Esophagus squamous epithelium (tissue), 5 donors: ENCODE measurements at regions not wholly inside any gene's neighbourhood (a gene's known extent, or its start where the extent isn't known, plus 50 kb on each side); places are given as distances from the start of the nearest gene placed in this dataset.

ENCODE experiments used
- DNase-seq: peaks from one replicate; lab custom pipeline; 2025; lab: John Stamatoyannopoulos, UW
- H3K27ac ChIP-seq, 4 donors: fragments of 200-600 bp; sonication (generic); one replicate each; pipeline ENCODE4 v1.5.1; 2016 to 2019; ENCODE audit warnings: mild to moderate bottlenecking in 1 of 4
- H3K27me3 ChIP-seq, 4 donors: fragments of 200-600 bp; sonication (generic); 1 replicate in 3 of 4; 2 replicates in 1 of 4; pipeline versions ENCODE4 v1.5.1 to v1.6.0; 2017 to 2021; ENCODE audit warnings: antibody characterized with exemption in 1 of 4
- H3K36me3 ChIP-seq, 3 donors: fragments of 200-600 bp; sonication (generic); one replicate each; pipeline ENCODE4 v1.5.1; 2016 to 2019
- H3K4me1 ChIP-seq, 3 donors: fragments of 200-600 bp; sonication (generic); one replicate each; pipeline ENCODE4 v1.5.1; 2017 to 2019
- H3K4me3 ChIP-seq, 4 donors: fragments of 200-600 bp; sonication (generic); 1 replicate in 3 of 4; 2 replicates in 1 of 4; pipeline ENCODE4 v1.5.1; 2016 to 2019; ENCODE audit warnings: mild to moderate bottlenecking in 2 of 4, moderate library complexity in 1 of 4
- H3K9me3 ChIP-seq, 3 donors: fragments of 200-600 bp; sonication (generic); one replicate each; pipeline ENCODE4 v1.5.1; 2016 to 2019
- POLR2A ChIP-seq, 4 donors: fragments of 450-650 bp; IDR thresholded peaks; one replicate each; pipeline ENCODE4 v1.6.1; 2017; ENCODE audit warnings: antibody characterized with exemption in 4 of 4, mild to moderate bottlenecking in 4 of 4, moderate library complexity in 3 of 4
- WGBS, 2 donors: methylation state at CpG; one replicate each; pipeline ENCODE4 v1.1.5; 2018; 5-methylcytosine and 5-hydroxymethylcytosine counted together
- intact Hi-C: fragments of 100-400 bp; cut with DNase I; formaldehyde crosslinking; loops from one replicate; pipeline ENCODE4 v1.15.0; 2022
- TF ChIP-seq, protein P1 (sequence below), 6 experiments: fragments of 450-650 bp in 4 of 6; fragments of 200-600 bp in 2 of 6; sonication (generic) in 2 of 6; IDR thresholded peaks; one replicate each; pipeline ENCODE4 v1.5.1; 2016 to 2019; ENCODE audit warnings: antibody characterized with exemption in 6 of 6, mild to moderate bottlenecking in 4 of 6, moderate library complexity in 4 of 6
- donor health status: DM: yes; HTN: yes; CAD: no.

- Histone ChIP-seq H3K4me3 (no peak overlapping the region), H3K4me1 (peaks cover 4 to 72% (median 5%) of the 10 kb centered on the region in 3 donors), H3K27ac (peak overlapping the region in 2 of 4 donors; percentile 6 to 36), H3K27me3 (no peaks in the 10 kb centered on the region), H3K9me3 (no peaks in the 10 kb centered on the region), H3K36me3 (peaks cover 0 to 26% (median 6%) of the 10 kb centered on the region in 3 donors)
- TF ChIP-seq, protein P1, sequence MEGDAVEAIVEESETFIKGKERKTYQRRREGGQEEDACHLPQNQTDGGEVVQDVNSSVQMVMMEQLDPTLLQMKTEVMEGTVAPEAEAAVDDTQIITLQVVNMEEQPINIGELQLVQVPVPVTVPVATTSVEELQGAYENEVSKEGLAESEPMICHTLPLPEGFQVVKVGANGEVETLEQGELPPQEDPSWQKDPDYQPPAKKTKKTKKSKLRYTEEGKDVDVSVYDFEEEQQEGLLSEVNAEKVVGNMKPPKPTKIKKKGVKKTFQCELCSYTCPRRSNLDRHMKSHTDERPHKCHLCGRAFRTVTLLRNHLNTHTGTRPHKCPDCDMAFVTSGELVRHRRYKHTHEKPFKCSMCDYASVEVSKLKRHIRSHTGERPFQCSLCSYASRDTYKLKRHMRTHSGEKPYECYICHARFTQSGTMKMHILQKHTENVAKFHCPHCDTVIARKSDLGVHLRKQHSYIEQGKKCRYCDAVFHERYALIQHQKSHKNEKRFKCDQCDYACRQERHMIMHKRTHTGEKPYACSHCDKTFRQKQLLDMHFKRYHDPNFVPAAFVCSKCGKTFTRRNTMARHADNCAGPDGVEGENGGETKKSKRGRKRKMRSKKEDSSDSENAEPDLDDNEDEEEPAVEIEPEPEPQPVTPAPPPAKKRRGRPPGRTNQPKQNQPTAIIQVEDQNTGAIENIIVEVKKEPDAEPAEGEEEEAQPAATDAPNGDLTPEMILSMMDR (IDR thresholded peaks at IDR 0.05): no peak
- no peak for TF ChIP-seq POLR2A (IDR thresholded peaks at IDR 0.05)
- intact Hi-C loops: no loop called here
- DNase-seq: no peak
- WGBS, 2 donors: 81 to 82% methylated on average over 6 to 9 of the region's 9 CpGs
Measured at GRCh38 chrX:10077425-10078188, 79.2 kb upstream of the CLCN4 start.

- Histone ChIP-seq H3K27ac (no peak overlapping the region), H3K27me3 (no peaks in the 10 kb centered on the region), H3K4me1 (peaks cover 6 to 76% (median 7%) of the 10 kb centered on the region in 3 donors), H3K36me3 (peaks cover 0 to 26% (median 6%) of the 10 kb centered on the region in 3 donors), H3K4me3 (no peak overlapping the region), H3K9me3 (no peaks in the 10 kb centered on the region)
- no peak for DNase-seq
- intact Hi-C loops: no loop called here
- WGBS, 2 donors: 80 to 83% methylated on average over 5 of the region's 5 CpGs
- TF ChIP-seq, protein P1 (IDR thresholded peaks at IDR 0.05): no peak
- TF ChIP-seq POLR2A (IDR thresholded peaks at IDR 0.05): no peak
Measured at GRCh38 chrX:10078266-10078665, 78.5 kb upstream of the CLCN4 start.

GRCh38 chrX:10079231-10079630, 77.5 kb upstream of the CLCN4 start:
- peak overlapping the region in 1 of 4 donors; percentile 44 for H3K27ac ChIP-seq
- H3K9me3 ChIP-seq: no peaks in the 10 kb centered on the region
- TF ChIP-seq, protein P1 (IDR thresholded peaks at IDR 0.05): no peak
- TF ChIP-seq POLR2A (IDR thresholded peaks at IDR 0.05): no peak
- H3K36me3 ChIP-seq: peaks cover 0 to 26% (median 6%) of the 10 kb centered on the region in 3 donors
- intact Hi-C loops: no loop called here
- no peaks in the 10 kb centered on the region for H3K27me3 ChIP-seq
- 70 to 78% methylated on average over 6 to 7 of the region's 7 CpGs for WGBS, 2 donors
- no peak for DNase-seq
- no peak overlapping the region for H3K4me3 ChIP-seq
- H3K4me1 ChIP-seq: peaks cover 7 to 76% (median 9%) of the 10 kb centered on the region in 3 donors

GRCh38 chrX:10083809-10084208, 73.0 kb upstream of the CLCN4 start:
- Histone ChIP-seq H3K4me3 (no peak overlapping the region), H3K36me3 (peaks cover 0 to 24% (median 6%) of the 10 kb centered on the region in 3 donors), H3K27ac (peak overlapping the region; percentile 69 to 86 (median 82)), H3K27me3 (no peaks in the 10 kb centered on the region), H3K9me3 (no peaks in the 10 kb centered on the region), H3K4me1 (peaks cover 4 to 52% (median 9%) of the 10 kb centered on the region in 3 donors)
- WGBS, 2 donors: 59 to 64% methylated on average over 2 of the region's 2 CpGs
- no peak for TF ChIP-seq POLR2A (IDR thresholded peaks at IDR 0.05)
- TF ChIP-seq, protein P1 (IDR thresholded peaks at IDR 0.05): no peak
- intact Hi-C loops: no loop called here
- DNase-seq: no peak

DNA sequence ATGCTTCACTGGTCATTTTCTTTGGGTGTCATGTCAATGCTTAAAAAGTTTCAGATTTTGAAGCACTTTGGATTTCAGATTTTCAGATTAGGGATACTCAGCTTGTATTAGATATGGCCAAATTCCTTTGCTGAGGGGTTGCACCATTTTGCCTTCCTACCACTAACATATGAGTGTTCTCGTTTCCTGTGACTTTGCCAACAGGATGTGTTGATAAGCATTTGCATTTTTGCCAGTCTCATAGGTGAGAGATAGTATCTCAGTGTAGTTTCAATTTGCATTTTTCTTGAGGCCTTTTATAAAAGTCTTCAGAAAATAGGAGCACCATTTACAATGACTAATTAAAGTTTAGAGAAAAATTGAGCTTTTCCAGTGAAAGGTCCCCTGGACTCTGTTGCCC, 71.6 kb upstream of the CLCN4 start:
- no peak for DNase-seq
- Histone ChIP-seq H3K4me3 (no peak overlapping the region), H3K36me3 (peaks cover 0 to 11% (median 6%) of the 10 kb centered on the region in 3 donors), H3K27me3 (no peaks in the 10 kb centered on the region), H3K9me3 (no peaks in the 10 kb centered on the region), H3K4me1 (peaks cover 4 to 54% (median 9%) of the 10 kb centered on the region in 3 donors), H3K27ac (peak overlapping the region in 1 of 4 donors; percentile 6)
- intact Hi-C loops: no loop called here
- 13 to 38% methylated on average over 1 of the region's 1 CpG for WGBS, 2 donors
- TF ChIP-seq, protein P1 (IDR thresholded peaks at IDR 0.05): no peak
